ENCODE measurements at regions not wholly inside any gene's neighbourhood (a gene's known extent, or its start where the extent isn't known, plus 50 kb on each side); places are given as distances from the start of the nearest gene placed in this dataset.

GRCh38 chr5:20537911-20538703 lies 550.1 kb upstream of the CDH18 start:
- no peak for TF ChIP-seq EZH2 (IDR thresholded peaks at IDR 0.05; ENCODE audit: insufficient read depth, low read length)
- TF ChIP-seq CTCF (IDR thresholded peaks at IDR 0.05; ENCODE audit: insufficient read depth, low read depth, low read length) = no peak
